Upper lobe of left lung (tissue), 4 donors: ENCODE measurements at regions not wholly inside any gene's neighbourhood (a gene's known extent, or its start where the extent isn't known, plus 50 kb on each side); places are given as distances from the start of the nearest gene placed in this dataset.

Experiments used
- CTCF ChIP-seq, 6 experiments: fragments of 450-650 bp in 4 of 6; fragments of 200-600 bp in 2 of 6; sonication (generic) in 2 of 6; IDR thresholded peaks; one replicate each; pipeline ENCODE4 v1.5.1; 2016 to 2019; ENCODE audit warnings: antibody characterized with exemption in 6 of 6
- POLR2AphosphoS5 ChIP-seq, 2 donors: sonication (generic); formaldehyde crosslinking; IDR thresholded peaks; one replicate each; pipeline ENCODE4 v1.5.1; 2017; ENCODE audit warnings: antibody characterized with exemption in 2 of 2

GRCh38 chr2:14417551-14417950 is 215.0 kb upstream of the LRATD1 start:
- TF ChIP-seq CTCF (IDR thresholded peaks at IDR 0.05) (no peak), POLR2AphosphoS5 (IDR thresholded peaks at IDR 0.05) (no peak)
